HG03025 (cell line): ENCODE measurements at regions not wholly inside any gene's neighbourhood (a gene's known extent, or its start where the extent isn't known, plus 50 kb on each side); places are given as distances from the start of the nearest gene placed in this dataset.
"Not testable (repeated sequence)": the region's sequence is repeated elsewhere in the genome, so short reads cannot be mapped to it uniquely, and the experiment has no call there.

ENCODE experiments used
- ATAC-seq: cut with Tn5 transposase; IDR thresholded peaks from one replicate; pipeline ENCODE4 v1.9.1; 2021; ENCODE audit warnings: mild to moderate bottlenecking, moderate library complexity; ENCODE audit not compliant: unreplicated experiment, low FRiP score

DNA sequence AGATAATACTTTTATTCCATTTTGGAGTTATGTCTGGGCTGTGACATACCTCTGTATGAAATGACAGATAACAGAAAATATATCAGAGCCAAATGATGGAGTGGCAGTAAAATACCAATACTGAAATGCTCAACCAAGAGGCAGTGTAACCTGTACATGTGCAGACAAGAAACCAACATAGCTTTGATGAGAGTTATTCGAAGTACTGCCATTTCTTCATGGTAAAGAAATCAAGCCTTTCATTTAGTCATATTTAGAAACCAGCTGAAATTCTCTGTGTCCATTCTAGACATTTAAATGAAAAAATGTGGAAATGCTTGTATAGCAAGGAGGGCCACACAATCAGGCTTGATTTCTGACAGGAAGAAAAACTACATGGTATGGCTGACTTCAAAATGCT is 127.1 kb upstream of the PTPRZ1 start:
- ATAC-seq: no peak

DNA sequence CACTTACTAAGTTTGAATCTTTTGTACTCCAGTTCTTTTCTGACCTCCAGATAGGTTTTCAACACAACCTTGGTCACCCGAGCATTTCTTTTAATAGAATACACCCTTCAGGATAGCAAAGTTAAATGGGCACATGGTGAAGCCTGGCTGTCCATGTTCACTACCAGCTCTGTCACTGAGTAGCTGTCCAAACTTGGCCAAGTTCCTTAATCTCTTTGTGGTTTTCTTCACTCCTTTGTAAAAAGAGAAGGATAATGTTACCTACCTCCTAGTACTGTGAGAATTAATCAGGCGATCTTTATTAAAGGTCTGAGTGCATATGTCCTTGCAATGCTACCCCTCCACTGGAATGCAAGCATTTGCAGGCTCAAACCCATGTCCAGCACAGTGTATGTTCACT is 128.1 kb upstream of the PTPRZ1 start:
- ATAC-seq: no peak

DNA sequence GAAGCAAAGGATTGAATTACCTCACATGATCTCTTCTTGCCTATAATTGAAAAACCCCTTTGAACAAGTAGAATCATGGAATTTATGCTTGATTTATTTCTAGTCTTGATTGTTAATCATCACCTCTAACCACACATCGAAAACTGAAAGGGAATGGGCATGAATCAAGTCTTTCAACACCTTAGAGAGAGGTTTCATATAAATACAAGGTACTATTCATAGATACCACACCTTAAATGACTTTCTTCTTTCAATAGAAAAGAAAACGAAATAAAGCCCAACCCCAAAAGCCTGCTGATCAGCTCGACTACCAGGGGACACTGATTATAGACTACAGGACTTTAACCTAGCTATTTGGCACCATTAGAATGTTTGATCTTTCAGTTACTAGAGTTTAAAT is 128.6 kb upstream of the PTPRZ1 start:
- ATAC-seq: no peak

DNA sequence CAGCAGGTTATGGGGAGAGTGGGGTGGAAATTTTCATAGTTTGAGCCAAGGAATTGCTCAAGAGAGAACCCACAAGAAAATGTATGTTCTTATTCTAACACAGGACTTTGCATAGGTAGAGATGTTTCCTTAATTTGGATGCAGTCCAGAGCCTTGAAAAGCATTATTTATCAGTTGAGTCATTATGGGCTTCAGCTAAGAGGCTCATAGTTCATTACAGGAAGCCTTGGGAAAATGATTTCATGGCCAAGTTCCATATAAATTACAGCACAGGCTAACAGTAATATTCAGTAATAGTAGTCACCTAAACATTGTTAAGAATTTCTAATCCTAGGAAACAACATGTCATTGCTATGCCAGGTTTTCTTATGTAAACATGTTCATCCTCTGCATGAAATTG is 131.1 kb upstream of the PTPRZ1 start:
- no peak for ATAC-seq

DNA sequence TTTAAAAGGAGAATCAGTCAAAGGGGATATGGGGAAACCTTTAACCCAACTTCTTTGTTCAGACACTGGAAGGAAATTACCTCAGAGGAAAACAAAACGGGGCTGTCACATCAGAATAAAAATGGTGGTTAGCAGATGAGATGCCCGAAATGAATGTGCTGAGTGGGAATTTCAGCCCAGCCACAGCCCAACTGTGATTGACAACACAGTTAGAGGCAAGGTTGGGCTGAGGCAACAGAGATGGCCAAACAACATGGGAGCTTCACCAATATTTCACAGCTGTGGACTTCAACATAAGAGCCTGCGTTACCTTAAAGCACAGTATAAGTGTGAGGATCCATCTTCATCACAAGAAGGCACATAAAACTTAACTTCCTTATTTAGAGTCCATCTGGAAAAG is 133.5 kb upstream of the PTPRZ1 start:
- ATAC-seq: no peak

DNA sequence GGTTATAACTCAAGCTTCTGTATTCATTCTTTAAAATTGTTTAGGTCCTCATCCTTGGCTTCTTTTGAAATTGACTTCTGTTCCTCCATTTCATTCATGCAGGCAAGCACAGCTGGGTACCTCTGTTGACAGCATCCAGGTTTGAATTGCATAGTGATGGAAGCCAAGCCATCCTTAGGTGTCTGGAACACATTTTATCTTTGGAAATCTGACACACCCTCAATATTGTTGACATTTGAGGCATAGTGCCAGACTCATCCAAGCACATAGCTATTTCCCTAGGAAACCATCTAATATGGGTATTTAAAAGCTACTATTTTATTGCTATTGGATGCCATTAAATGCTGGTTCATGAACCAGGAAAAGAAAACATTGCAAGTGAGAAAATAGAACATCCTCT is 142.1 kb upstream of the PTPRZ1 start:
- no peak for ATAC-seq

DNA sequence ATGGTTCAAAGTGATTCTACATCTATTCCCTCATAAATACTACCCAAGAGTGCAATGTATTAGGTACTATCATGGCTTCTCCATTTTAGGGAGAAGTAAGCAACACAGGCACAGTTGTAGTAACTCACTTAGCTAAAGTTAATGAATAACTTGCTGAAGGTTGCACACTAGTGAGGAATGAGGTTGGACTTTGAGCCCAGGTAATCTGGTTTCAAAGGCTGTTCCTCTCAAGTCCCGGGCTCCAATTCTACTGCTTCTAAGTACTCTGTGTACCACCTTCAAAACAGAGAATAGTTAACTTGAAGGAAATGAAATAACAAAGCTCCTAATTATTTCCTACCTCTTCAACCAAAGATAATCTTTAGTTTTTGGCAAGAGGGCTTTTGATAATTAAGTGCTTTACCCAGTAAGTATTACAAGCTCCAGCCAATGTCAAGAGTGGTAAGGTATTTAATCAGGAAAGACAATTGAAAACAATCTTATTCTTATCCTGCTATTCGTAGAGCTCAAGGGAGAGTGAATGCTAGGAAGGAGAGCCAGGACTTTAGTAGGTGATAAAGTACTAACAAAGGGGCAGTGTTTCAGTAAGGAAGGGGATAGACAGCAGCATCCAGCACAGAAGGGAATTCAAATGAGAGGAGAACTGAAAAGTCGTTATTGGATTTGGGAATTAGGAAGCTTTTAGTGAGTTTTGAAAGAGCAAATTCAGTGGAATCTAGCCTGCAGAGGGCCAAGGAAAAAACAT is 158.2 kb upstream of the PTPRZ1 start:
- ATAC-seq: no peak

DNA sequence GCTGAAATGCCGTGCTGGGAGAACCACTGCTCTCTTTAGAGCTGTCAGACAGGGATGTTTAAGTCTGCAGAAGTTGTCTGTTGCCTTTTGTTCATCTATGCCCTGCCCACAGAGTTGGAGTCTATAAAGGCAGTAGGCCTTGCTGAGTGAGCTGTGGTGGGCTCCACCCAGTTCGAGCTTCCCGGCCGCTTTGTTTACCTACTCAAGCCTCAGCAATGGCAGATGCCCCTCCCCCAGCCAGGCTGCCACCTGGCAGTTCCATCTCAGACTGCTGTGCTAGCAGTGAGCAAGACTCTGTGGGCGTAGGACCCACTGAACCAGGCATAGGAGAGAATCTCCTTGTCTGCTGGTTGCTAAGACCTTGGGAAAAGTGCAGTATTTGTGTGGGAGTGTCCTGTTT is 160.0 kb upstream of the PTPRZ1 start:
- ATAC-seq: not testable (repeated sequence)

DNA sequence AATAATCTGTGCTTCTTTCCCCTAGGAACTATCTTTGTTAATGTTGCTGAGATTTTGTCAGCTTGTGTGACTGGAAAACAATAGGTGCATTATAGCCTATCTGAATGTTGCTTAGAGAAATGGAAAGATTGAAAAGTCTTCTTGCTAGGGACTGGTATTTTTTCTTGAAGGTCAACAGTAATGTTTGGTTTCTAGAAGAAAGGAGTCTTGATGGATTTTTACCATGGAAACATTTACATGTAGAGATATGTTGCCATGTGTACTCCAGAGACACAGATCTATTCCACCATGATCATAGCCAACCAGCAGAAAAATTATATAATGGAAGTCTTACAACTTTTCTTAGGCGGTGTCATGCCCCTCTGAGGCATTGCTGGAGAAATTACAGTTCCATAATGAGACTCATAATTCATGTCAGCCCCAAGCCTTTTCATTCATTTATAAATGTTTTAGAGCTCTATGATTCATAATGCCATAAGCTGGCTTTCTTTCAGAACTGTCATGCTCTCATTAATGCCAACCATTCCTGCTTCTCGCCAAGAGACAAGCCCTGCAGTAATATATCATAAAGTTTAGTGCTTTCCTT is 175.1 kb upstream of the PTPRZ1 start:
- ATAC-seq: no peak

DNA sequence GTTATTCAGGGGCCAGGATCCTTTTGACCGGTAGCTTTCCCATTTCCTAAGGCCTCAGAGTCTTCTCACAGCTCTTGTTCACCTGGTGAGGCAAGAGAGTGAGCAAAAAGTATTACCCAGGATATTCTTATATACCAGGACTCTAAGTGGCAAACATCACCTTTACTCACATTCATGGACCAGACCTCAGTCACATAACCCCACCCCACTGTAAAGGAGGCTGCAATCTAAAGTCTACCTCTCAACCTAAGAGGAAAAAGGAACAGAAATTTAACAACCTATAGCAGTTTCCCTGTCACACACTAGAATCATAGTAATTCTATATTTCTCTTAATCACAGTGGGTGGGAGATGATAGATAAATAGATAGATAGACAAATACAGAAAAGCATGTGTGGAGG is 176.0 kb upstream of the PTPRZ1 start:
- no peak for ATAC-seq

DNA sequence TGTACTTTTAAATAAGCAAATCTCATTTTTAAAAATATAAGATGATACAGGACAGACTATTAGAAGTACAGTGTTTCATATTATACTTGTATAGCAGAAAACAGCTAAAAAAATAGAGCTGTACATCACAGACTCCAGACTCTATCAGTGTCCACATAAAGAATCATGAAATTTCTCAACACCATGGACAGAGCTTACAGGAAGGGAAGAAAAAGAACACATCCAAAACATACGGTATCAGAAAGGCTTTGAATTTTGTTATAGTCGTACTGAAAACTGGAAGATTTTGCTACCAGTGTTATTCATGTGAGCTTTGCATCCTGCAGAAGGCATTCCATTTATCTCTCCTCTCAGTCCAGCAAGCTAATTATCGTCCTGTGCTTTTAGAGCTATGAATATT is 183.2 kb upstream of the PTPRZ1 start:
- no peak for ATAC-seq

DNA sequence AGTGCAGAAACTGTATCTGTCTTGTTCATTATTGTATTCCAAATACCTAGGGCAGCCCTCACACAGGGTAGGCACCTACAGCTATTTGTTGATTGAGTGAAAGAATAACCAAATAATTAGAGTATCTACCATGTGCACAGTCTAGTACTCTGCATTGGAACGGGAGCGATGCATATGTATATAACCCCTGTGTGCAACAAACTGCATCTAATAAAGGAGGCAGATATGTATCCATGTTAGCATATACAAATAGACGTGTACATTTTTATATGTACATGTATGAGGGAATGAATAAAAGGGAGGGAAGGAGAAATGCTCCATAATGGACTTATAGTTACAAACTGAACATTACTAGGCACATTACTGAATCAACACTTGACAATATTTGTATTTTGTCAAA is 191.3 kb upstream of the PTPRZ1 start:
- ATAC-seq: no peak

DNA sequence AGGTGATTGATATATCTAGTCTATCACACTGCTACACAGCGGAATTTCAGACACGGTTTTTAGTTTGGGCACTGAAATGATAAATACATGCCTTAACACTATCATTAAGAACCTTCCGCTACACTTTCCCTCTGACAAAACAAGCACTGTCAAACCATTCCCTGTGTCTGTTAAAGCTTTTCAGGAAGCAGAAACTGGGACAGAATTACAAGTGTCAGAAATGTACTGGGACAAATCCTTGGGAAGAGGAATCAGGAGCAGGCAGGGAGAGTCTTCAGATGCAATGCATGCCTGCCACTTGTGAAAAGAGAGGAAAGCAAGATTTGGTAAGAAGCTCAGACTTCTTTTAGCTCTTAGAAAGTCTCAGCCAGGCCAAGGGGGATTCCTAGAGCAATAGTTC is 196.8 kb upstream of the PTPRZ1 start:
- no peak for ATAC-seq

DNA sequence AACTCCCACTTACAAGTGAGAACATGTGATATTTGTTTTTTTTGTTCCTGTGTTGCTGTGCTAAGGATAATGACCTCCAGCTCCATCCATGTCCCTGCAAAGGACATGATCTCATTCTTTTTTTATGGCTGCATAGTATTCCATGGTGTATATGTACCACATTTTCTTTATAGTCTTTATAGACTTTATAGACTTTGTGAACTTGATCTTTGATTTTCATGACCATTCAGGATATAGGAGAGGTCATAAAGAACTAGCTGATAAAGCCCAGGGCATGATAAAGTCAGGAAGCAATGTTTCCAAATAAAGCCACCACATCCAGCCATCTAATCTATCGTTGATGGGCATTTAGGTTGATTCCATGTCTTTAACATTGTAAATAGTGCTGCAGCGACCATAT is 198.5 kb upstream of the PTPRZ1 start:
- not testable (repeated sequence) for ATAC-seq

DNA sequence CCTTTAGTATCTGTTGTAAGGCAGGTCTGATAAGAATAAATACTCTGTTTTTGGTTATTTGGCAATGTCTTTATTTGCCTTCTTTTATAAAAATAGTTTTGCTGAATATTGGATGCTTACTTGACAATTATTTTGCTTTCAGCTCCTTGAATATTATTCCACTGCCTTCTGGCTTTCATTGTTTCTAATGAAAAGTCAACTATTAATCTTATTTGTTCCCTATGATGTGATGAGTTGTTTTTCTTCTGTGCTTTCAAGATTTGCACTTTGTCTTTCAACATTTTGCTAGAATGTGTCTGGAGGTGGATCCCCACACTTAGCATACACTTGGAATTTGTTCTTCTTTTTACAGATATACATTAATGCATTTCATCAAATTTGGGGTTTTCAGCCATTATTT is 203.8 kb upstream of the PTPRZ1 start:
- ATAC-seq: no peak

DNA sequence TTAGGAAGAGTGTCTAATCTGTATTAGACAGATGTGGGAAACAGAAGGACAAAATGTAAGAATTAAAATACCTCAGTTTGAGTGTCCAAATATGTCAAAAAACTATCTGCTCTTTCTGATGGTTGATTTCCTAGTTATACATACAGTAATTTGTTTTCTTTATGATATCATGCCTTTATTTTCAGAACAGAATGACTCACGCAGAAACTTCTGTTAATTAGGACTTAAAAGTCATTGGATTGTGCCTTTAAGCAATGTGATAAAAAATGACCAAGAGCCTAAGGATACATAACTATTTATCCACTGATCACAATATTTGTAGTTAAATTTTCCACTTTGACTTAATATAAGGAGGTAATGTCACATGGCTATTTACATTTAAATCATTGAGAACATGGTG is 206.7 kb upstream of the PTPRZ1 start:
- no peak for ATAC-seq

DNA sequence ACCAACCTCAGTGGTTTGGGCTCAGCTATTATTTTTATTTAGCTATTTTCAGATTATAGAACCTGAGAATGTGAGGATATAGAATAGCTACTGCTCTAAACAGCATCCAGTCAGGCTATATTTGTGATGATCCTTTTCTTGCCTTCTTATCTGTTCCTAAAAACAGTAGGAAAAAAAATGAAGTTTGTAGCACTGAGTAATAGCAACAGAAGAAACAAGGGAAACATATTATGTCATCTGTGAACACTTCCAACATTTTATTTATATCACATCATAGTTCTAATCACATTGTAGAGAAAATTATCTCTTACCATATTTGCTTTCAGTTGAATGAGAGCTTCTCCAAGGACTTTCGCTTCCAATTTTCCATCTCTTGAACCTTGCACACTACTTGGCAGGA is 229.6 kb upstream of the PTPRZ1 start:
- ATAC-seq: no peak

DNA sequence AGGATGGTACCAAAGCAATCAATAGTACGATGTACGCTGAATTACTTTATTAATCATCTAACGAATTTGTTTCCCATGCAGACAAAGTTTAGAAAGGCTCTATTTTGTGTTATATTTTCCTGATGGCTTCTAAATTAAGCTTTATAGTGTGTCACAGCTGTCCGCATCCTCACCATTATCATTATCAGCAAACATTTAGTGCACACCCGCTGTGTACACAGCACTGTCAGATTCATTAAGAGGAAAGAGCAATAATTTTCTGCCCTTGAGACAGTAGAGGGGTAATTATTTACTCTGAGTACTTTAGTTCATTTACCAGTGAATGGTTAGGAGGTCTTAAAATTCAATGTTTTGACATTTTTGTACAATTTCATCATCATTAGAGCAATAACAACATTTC is 233.3 kb upstream of the PTPRZ1 start:
- no peak for ATAC-seq

DNA sequence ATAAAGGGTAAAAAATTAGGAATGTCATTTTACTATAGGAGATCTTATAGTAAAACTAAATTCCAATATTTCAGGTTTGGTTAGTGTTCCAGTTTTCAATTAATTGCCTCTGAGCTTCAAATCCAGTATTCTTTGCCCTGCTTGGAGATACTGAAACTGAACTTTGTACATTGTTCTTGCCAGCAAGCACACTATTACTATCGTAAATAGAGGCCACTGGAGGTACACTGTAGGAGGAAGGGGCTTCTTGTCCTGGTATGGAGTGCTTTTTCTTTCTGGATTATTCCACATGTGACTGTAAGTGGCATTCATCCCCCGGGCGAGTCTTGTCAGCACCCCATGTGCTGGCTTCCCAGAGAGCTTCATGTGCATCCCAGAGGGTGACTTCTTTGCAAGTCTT is 234.7 kb upstream of the PTPRZ1 start:
- no peak for ATAC-seq

DNA sequence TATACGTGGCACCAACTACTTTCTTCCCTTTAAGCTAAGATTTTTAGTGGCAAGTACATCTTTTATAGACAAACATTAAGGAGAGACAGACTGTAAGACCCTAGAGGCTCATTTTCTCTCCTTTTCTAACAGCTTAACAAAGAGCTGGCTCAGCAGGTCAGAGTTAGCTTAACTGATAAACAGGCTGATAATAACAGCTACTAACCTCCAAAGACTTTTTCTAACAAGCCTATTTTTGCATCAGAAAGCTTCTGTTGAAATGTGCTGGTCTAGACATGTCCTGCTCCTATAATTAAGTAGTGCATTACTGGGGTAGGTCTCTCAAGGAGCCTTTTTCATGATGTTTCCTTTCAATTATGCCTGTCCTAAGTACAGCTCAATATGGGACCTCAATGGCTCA is 238.2 kb upstream of the FAM3C start:
- no peak for ATAC-seq

DNA sequence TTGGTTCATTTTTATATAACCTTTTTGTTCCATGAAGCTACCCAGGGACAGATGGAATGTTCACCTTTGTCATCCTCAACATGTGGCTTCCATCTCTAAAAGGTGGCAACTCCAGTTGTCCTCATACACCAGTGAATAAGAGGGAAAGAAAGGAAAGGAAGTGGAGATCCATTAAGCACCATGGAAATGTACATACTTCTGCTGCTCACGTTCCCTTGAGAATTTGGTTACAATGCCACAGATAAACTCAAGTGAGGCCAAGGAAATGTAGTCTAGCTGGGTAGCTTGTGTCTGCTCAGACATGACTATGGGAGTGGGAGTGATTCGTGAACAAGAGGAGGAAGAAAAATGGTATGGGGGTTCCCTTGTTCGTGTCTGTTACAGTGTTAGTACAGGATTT is 237.1 kb upstream of the FAM3C start:
- no peak for ATAC-seq

DNA sequence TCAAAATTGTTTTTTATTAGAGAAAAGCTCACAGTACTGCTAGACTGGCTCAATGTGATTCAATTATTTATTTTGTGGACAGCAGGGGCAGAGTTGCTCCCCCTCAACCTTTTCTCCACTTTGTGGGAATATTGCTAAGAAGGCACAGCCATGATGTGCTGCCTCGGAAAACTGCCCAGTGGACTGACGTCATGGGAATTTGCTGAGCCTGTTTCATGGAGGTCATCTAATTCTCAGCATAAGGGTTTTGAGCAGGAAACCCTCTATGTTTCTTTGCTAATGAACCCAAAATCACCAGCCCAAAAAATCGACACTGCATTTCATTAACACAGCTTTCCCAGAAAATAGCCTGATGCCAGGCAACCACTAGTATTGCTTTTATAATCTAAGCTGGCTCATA is 228.8 kb upstream of the FAM3C start:
- ATAC-seq: no peak
